ENCODE measurements at regions not wholly inside any gene's neighbourhood (a gene's known extent, or its start where the extent isn't known, plus 50 kb on each side); places are given as distances from the start of the nearest gene placed in this dataset.

DNA sequence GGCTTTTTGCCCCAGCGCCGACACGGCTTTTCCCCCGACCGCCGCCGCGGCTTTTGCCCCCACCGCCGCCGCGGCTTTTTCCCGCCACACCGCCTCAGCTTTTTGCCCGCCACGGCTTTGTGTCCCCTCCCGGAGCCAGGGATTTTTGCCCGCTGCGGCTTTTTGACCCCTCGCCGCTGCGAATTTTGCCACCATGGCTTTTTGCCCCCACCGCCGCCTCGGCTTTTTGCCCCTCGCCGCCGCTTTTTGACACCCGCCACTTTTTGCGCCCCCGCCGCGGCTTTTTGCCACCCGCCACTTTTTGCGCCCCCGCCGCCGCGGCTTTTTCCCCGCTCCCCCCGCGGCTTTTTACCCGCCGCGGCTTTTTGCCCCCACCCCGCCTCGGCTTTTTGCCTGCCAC is 1342.5 kb downstream of the TP53TG3F start:
- H3K4me1 ChIP-seq (ENCODE audit: insufficient read depth, low read length) = no peaks in the 10 kb centered on the region
- Mint-ChIP-seq H3K27me3 (ENCODE audit: low read depth) (no peaks in the 10 kb centered on the region; the same call in 1 of the 2 replicates), H3K4me1 (no peaks in the 10 kb centered on the region), H3K36me3 (ENCODE audit: insufficient read depth in 1 of 3, low read depth in 3 of 3) (peaks cover 0 to 7% (median 4%) of the 10 kb centered on the region in 3 experiments; a peak in 5 of 7 replicates), H3K9me3 (peaks cover 60 to 69% of the 10 kb centered on the region in 2 experiments), H3K4me3 (no peak overlapping the region), H3K27ac (no peak overlapping the region)
- H2AFZ ChIP-seq (ENCODE audit: low read length) = no peak overlapping the region
- no peak overlapping the region for H3K4ac ChIP-seq (ENCODE audit: low read depth, low read length)
- no peaks in the 10 kb centered on the region for H4K20me1 ChIP-seq (ENCODE audit: control insufficient read depth, insufficient read depth, insufficient read length)
- H3K9ac ChIP-seq (ENCODE audit: extremely low read depth, insufficient read length, low read length) = no peak overlapping the region
- no peak overlapping the region for H4K91ac ChIP-seq (ENCODE audit: insufficient read length, low read depth, low read length)
- no peak overlapping the region for H2BK12ac ChIP-seq (ENCODE audit: insufficient read length, low read depth, low read length)
- no CpG with 5 or more reads among the region's 47 CpGs for WGBS (ENCODE audit: extremely low coverage, insufficient read length, low lambda C conversion rate)
- peaks cover 14% of the 10 kb centered on the region for H3K9me3 ChIP-seq (ENCODE audit: control insufficient read depth, low read depth, low read length)
- H2BK15ac ChIP-seq (ENCODE audit: low read depth, low read length) = no peak overlapping the region
- H4K5ac ChIP-seq (ENCODE audit: insufficient read length, low read depth, low read length) = no peak overlapping the region
- no peak overlapping the region for H3K14ac ChIP-seq (ENCODE audit: insufficient read depth, low read length)
- no peak overlapping the region for H2BK120ac ChIP-seq (ENCODE audit: low read depth, low read length, poor library complexity, severe bottlenecking)
- H3K79me1 ChIP-seq (ENCODE audit: insufficient read depth, low read depth, low read length, poor library complexity, severe bottlenecking) = no peaks in the 10 kb centered on the region
- TF ChIP-seq, protein P1, sequence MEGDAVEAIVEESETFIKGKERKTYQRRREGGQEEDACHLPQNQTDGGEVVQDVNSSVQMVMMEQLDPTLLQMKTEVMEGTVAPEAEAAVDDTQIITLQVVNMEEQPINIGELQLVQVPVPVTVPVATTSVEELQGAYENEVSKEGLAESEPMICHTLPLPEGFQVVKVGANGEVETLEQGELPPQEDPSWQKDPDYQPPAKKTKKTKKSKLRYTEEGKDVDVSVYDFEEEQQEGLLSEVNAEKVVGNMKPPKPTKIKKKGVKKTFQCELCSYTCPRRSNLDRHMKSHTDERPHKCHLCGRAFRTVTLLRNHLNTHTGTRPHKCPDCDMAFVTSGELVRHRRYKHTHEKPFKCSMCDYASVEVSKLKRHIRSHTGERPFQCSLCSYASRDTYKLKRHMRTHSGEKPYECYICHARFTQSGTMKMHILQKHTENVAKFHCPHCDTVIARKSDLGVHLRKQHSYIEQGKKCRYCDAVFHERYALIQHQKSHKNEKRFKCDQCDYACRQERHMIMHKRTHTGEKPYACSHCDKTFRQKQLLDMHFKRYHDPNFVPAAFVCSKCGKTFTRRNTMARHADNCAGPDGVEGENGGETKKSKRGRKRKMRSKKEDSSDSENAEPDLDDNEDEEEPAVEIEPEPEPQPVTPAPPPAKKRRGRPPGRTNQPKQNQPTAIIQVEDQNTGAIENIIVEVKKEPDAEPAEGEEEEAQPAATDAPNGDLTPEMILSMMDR (conservative IDR thresholded peaks at IDR 0.05) = no peak
- H3K4me2 ChIP-seq (ENCODE audit: insufficient read depth, insufficient read length, low read length) = no peak overlapping the region
- no peak overlapping the region for H3K27ac ChIP-seq (ENCODE audit: insufficient read length, low read depth, low read length)
- no peak overlapping the region for H2AK5ac ChIP-seq (ENCODE audit: insufficient read length, low read length)
- no peak overlapping the region for H3T11ph ChIP-seq (ENCODE audit: low read length)
- no peaks in the 10 kb centered on the region for H3K79me2 ChIP-seq (ENCODE audit: insufficient read depth, low read length)
- H2BK5ac ChIP-seq (ENCODE audit: insufficient read length, low read length) = no peak overlapping the region
- no peak overlapping the region for H3K56ac ChIP-seq (ENCODE audit: insufficient read length, low read depth, low read length)
- H2BK20ac ChIP-seq (ENCODE audit: low read depth, low read length, poor library complexity, severe bottlenecking) = no peak overlapping the region
- no peak overlapping the region for H3K18ac ChIP-seq (ENCODE audit: insufficient read length, low read depth, low read length)
- DNase-seq = no peak
- no peak overlapping the region for H3K23ac ChIP-seq (ENCODE audit: insufficient read length, low read depth, low read length)
- no peak overlapping the region for H4K8ac ChIP-seq (replicated peaks; ENCODE audit: insufficient read length, low read depth, low read length)
- H3K27me3 ChIP-seq (ENCODE audit: insufficient read depth, low read length) = no peaks in the 10 kb centered on the region
- H3K23me2 ChIP-seq (ENCODE audit: insufficient read length, low read depth, low read length, poor library complexity, severe bottlenecking) = no peaks in the 10 kb centered on the region

All from H9 (cell line).